Tibial artery (tissue), 4 donors: ENCODE measurements at regions not wholly inside any gene's neighbourhood (a gene's known extent, or its start where the extent isn't known, plus 50 kb on each side); places are given as distances from the start of the nearest gene placed in this dataset.

Experiments
- DNase-seq, 2 donors: peaks; one replicate each; pipeline ENCODE4 v3.0.0-alpha.2; 2019
- H3K27ac ChIP-seq, 2 donors: fragments of 200-600 bp; sonication (generic) in 1 of 2; 1 replicate in 1 of 2; 2 replicates in 1 of 2; pipeline ENCODE4 v1.5.1; 2018 to 2019; ENCODE audit warnings: mild to moderate bottlenecking in 1 of 2
- H3K27me3 ChIP-seq, 2 donors: fragments of 200-600 bp; sonication (generic) in 1 of 2; one replicate each; pipeline versions ENCODE4 v1.5.1 to v1.6.0; 2016 to 2019
- H3K36me3 ChIP-seq, 3 donors: fragments of 200-600 bp; sonication (generic) in 2 of 3; one replicate each; pipeline ENCODE4 v1.5.1; 2016 to 2019; ENCODE audit warnings: mild to moderate bottlenecking in 2 of 3
- H3K4me1 ChIP-seq, 4 donors: fragments of 200-600 bp; sonication (generic) in 2 of 4; 1 replicate in 3 of 4; 2 replicates in 1 of 4; pipeline ENCODE4 v1.5.1; 2016 to 2019
- H3K4me3 ChIP-seq, 2 donors: fragments of 200-600 bp; sonication (generic) in 1 of 2; 1 replicate in 1 of 2; 2 replicates in 1 of 2; pipeline ENCODE4 v1.5.1; 2018 to 2019; ENCODE audit warnings: mild to moderate bottlenecking in 2 of 2
- H3K9me3 ChIP-seq, 3 donors: fragments of 200-600 bp; sonication (generic) in 1 of 3; one replicate each; pipeline ENCODE4 v1.5.1; 2016 to 2019
- CTCF ChIP-seq, 2 experiments: fragments of 200-600 bp in 1 of 2; fragments of 450-650 bp in 1 of 2; IDR thresholded peaks; one replicate each; pipeline ENCODE4 v1.5.1; 2017 to 2019; ENCODE audit warnings: antibody characterized with exemption in 2 of 2, mild to moderate bottlenecking in 1 of 2, moderate library complexity in 1 of 2
- intact Hi-C: fragments of 100-400 bp; cut with DNase I; formaldehyde crosslinking; loops from one replicate; pipeline ENCODE4 v1.15.0; 2023; ENCODE audit warnings: low total_unique reads

- TF ChIP-seq CTCF (IDR thresholded peaks at IDR 0.05) = no peak
- intact Hi-C loops = no loop called here
- Histone ChIP-seq H3K36me3 (no peaks in the 10 kb centered on the region), H3K27ac (no peak overlapping the region), H3K9me3 (no peaks in the 10 kb centered on the region), H3K4me3 (no peak overlapping the region), H3K27me3 (no peaks in the 10 kb centered on the region), H3K4me1 (no peaks in the 10 kb centered on the region)
- DNase-seq = no peak
These were observed 78.3 kb downstream of the SKA1 start for GRCh38 chr18:50453014-50453680.

DNA sequence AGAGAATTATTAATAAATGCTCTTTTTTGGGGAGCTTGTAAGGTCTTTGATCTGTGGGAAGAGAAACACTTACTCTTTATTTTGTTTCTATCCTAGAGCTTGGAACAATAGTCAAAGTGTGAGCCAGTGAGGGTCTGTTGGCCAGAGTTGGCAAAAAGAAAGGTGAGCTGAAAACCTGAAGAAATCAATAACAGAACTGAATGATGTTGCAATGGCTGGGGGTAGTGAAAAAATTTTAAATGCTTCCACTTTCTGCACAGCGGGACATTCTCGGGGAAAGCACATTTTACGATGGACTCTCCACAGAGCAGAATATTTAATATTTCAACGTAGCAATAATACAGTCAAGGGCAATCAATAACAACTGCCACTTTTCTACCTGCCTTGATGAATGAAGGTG is 78.9 kb downstream of the SKA1 start:
- Histone ChIP-seq H3K27ac (no peak overlapping the region), H3K4me3 (no peak overlapping the region), H3K4me1 (no peaks in the 10 kb centered on the region), H3K9me3 (no peaks in the 10 kb centered on the region), H3K36me3 (no peaks in the 10 kb centered on the region), H3K27me3 (no peaks in the 10 kb centered on the region)
- DNase-seq = no peak
- TF ChIP-seq CTCF (IDR thresholded peaks at IDR 0.05) = no peak
- intact Hi-C loops = no loop called here

GRCh38 chr18:50454387-50454988 is 79.6 kb downstream of the SKA1 start:
- Histone ChIP-seq H3K4me3 (no peak overlapping the region), H3K27me3 (no peaks in the 10 kb centered on the region), H3K36me3 (no peaks in the 10 kb centered on the region), H3K4me1 (no peaks in the 10 kb centered on the region), H3K9me3 (no peaks in the 10 kb centered on the region), H3K27ac (no peak overlapping the region)
- intact Hi-C loops = no loop called here
- no peak for TF ChIP-seq CTCF (IDR thresholded peaks at IDR 0.05)
- no peak for DNase-seq

- Histone ChIP-seq H3K9me3 (no peaks in the 10 kb centered on the region), H3K4me3 (no peak overlapping the region), H3K36me3 (no peaks in the 10 kb centered on the region), H3K4me1 (no peaks in the 10 kb centered on the region), H3K27me3 (no peaks in the 10 kb centered on the region), H3K27ac (no peak overlapping the region)
- no peak for DNase-seq
- no peak for TF ChIP-seq CTCF (IDR thresholded peaks at IDR 0.05)
- intact Hi-C loops = no loop called here
These were observed 81.4 kb downstream of the SKA1 start for GRCh38 chr18:50456285-50456684.

DNA sequence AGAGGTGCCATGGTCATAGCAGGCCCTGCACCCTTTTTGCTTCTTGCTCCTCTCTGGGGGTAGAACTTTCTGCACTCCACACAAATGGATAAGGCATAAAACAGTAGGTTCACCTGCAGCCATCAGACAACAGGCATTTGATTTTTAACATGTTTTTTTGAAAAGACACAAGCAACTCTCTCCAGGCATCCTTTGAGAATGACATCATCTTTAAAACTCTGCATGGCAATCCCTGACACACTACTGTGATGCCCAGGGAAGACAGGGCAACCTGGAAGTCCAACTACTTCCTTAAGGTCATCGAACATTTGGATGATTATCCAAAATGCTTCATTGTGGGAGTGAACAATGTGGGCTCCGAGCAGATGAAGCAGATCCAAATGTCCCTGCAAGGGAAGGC is 82.8 kb downstream of the SKA1 start:
- Histone ChIP-seq H3K4me1 (no peaks in the 10 kb centered on the region), H3K4me3 (no peak overlapping the region), H3K36me3 (no peaks in the 10 kb centered on the region), H3K27ac (no peak overlapping the region), H3K9me3 (no peaks in the 10 kb centered on the region), H3K27me3 (no peaks in the 10 kb centered on the region)
- no peak for DNase-seq
- intact Hi-C loops = no loop called here
- no peak for TF ChIP-seq CTCF (IDR thresholded peaks at IDR 0.05)
